ENCODE measurements at regions not wholly inside any gene's neighbourhood (a gene's known extent, or its start where the extent isn't known, plus 50 kb on each side); places are given as distances from the start of the nearest gene placed in this dataset.

DNA sequence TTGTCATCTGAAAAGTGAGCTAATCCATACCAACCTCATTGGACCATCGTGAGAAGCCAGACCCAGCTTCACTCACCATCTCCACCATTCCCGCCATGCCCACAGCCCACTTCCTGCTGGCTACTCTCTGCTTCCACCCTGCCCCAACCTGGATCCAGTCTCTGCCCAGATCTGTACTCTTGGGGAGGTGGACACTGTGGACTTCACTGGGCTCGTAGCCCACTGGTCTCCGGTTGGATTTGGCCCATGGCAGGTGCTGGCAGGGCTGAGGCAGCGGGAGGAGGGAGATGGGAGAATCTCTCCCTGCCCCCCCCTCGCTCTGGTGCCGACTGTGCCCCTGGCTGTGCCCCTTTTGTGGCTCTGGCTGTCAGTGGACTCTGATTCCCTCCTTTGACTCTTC is 193.8 kb downstream of the ABHD5 start:
- Histone ChIP-seq H3K4me3 (replicated peaks; ENCODE audit: insufficient read depth, low read length) (no peak overlapping the region), H3K27ac (replicated peaks) (no peak overlapping the region), H3K27me3 (ENCODE audit: insufficient read depth, poor library complexity, severe bottlenecking) (peaks cover 3% of the 10 kb centered on the region)
- no peak for DNase-seq (ENCODE audit: low read depth in 1 of 2, low spot score in 1 of 2)
- TF ChIP-seq, protein P1, sequence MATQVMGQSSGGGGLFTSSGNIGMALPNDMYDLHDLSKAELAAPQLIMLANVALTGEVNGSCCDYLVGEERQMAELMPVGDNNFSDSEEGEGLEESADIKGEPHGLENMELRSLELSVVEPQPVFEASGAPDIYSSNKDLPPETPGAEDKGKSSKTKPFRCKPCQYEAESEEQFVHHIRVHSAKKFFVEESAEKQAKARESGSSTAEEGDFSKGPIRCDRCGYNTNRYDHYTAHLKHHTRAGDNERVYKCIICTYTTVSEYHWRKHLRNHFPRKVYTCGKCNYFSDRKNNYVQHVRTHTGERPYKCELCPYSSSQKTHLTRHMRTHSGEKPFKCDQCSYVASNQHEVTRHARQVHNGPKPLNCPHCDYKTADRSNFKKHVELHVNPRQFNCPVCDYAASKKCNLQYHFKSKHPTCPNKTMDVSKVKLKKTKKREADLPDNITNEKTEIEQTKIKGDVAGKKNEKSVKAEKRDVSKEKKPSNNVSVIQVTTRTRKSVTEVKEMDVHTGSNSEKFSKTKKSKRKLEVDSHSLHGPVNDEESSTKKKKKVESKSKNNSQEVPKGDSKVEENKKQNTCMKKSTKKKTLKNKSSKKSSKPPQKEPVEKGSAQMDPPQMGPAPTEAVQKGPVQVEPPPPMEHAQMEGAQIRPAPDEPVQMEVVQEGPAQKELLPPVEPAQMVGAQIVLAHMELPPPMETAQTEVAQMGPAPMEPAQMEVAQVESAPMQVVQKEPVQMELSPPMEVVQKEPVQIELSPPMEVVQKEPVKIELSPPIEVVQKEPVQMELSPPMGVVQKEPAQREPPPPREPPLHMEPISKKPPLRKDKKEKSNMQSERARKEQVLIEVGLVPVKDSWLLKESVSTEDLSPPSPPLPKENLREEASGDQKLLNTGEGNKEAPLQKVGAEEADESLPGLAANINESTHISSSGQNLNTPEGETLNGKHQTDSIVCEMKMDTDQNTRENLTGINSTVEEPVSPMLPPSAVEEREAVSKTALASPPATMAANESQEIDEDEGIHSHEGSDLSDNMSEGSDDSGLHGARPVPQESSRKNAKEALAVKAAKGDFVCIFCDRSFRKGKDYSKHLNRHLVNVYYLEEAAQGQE (IDR thresholded peaks at IDR 0.05; ENCODE audit: insufficient replicate concordance, low read depth) = no peak
- TF ChIP-seq GABPA (IDR thresholded peaks at IDR 0.05; ENCODE audit: low read depth) = no peak

DNA sequence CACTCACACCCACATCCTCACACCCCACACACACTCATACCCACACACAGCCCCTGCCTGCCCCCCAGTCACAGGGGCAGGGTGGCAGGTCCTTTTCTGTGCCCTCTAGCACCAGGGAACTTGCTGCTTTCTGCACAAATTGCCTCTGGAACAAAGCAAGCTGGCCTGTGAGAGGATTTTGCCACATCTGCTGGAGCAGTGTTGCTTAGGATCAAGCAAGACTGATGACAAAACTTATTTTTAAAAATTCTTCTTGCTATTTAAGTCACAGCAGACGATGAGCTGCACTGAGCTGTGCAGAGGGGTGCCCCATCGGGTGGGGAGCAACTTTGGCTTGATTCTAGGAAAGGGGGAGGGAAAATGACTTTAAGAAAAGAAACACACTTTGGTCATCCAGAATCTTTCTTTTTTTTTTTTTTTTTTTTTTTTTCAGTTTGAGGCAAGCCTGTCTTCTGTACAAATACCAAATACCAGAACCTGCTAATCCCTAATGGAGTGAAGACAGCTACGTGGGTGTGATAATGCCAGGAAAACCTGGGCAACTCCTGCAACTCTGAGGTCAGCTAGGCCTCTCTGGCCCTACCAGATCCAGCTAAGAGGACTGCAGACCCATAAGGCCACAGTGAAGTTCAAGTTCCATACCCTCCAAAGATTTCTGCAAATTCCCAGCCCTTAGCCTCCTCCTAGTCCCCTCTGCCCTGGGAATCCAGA is 195.3 kb downstream of the ABHD5 start:
- no peak for DNase-seq (ENCODE audit: low read depth in 1 of 2, low spot score in 1 of 2)
- peaks cover 3% of the 10 kb centered on the region for H3K27me3 ChIP-seq (ENCODE audit: insufficient read depth, poor library complexity, severe bottlenecking)
- TF ChIP-seq GABPA (IDR thresholded peaks at IDR 0.05; ENCODE audit: low read depth) (no peak), SPI1 (IDR thresholded peaks at IDR 0.05; ENCODE audit: borderline replicate concordance, low read depth) (no peak)
- TF ChIP-seq, protein P2, sequence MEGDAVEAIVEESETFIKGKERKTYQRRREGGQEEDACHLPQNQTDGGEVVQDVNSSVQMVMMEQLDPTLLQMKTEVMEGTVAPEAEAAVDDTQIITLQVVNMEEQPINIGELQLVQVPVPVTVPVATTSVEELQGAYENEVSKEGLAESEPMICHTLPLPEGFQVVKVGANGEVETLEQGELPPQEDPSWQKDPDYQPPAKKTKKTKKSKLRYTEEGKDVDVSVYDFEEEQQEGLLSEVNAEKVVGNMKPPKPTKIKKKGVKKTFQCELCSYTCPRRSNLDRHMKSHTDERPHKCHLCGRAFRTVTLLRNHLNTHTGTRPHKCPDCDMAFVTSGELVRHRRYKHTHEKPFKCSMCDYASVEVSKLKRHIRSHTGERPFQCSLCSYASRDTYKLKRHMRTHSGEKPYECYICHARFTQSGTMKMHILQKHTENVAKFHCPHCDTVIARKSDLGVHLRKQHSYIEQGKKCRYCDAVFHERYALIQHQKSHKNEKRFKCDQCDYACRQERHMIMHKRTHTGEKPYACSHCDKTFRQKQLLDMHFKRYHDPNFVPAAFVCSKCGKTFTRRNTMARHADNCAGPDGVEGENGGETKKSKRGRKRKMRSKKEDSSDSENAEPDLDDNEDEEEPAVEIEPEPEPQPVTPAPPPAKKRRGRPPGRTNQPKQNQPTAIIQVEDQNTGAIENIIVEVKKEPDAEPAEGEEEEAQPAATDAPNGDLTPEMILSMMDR (IDR thresholded peaks at IDR 0.05; ENCODE audit: insufficient read depth, low read length) = no peak
- no peak overlapping the region for H3K4me3 ChIP-seq (replicated peaks; ENCODE audit: insufficient read depth, low read length)
- H3K27ac ChIP-seq (replicated peaks) = no peak overlapping the region

DNA sequence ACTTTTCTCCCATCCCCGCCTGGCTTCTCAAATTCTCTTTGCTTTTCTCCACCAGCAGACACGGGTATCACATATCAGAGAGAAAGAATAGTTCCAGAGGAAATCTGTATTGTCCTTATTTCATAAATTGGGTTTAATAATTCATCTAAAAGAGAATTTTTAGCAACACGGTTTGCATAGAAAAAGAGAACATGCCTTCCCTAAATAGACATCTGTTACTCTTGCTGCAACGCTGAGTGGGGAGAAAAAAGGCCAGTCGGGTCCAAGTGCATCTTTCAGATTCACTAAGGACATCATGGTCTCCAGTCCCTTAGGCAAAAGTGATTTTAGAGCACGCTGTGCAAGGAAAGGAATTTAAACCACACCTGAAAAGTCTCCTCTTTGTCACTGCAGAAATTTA is 201.3 kb downstream of the ABHD5 start:
- Histone ChIP-seq H3K27ac (replicated peaks) (no peak overlapping the region), H3K27me3 (ENCODE audit: insufficient read depth, poor library complexity, severe bottlenecking) (peaks cover 11% of the 10 kb centered on the region), H3K4me3 (replicated peaks; ENCODE audit: insufficient read depth, low read length) (no peak overlapping the region)
- no peak for TF ChIP-seq GABPA (IDR thresholded peaks at IDR 0.05; ENCODE audit: low read depth)
- TF ChIP-seq, protein P1 (IDR thresholded peaks at IDR 0.05; ENCODE audit: insufficient replicate concordance, low read depth) = no peak
- TF ChIP-seq SPI1 (IDR thresholded peaks at IDR 0.05; ENCODE audit: borderline replicate concordance, low read depth) = no peak
- no peak for TF ChIP-seq POLR2AphosphoS5 (IDR thresholded peaks at IDR 0.05; ENCODE audit: low read depth)
- TF ChIP-seq, protein P2 (IDR thresholded peaks at IDR 0.05; ENCODE audit: insufficient read depth, low read length) = no peak
- no peak for DNase-seq (ENCODE audit: low read depth in 1 of 2, low spot score in 1 of 2)

DNA sequence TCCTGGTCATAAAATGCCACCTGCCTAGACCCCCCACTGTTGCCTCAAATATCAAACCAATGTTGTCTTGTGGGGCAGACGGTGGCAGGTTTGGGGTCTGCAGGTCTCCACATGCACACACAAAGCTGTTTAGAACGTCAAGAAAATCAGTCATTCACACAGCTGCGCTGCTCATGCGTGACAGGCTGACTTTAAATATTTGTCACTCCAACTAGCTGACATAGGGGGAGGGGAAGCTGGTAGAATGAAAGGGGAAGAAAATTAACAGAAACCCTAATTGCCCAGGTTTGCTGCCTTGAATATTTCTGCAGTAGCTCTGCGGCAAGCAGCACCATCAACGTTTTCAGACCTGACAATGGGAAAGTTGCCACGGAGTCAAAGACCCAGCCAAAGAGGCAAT is 201.8 kb downstream of the ABHD5 start:
- Histone ChIP-seq H3K27me3 (ENCODE audit: insufficient read depth, poor library complexity, severe bottlenecking) (peaks cover 11% of the 10 kb centered on the region), H3K27ac (replicated peaks) (no peak overlapping the region), H3K4me3 (replicated peaks; ENCODE audit: insufficient read depth, low read length) (no peak overlapping the region)
- peak; percentile 14 to 28 for DNase-seq (ENCODE audit: low read depth in 1 of 2, low spot score in 1 of 2)
- TF ChIP-seq SPI1 (IDR thresholded peaks at IDR 0.05; ENCODE audit: borderline replicate concordance, low read depth) (no peak), GABPA (IDR thresholded peaks at IDR 0.05; ENCODE audit: low read depth) (no peak), POLR2AphosphoS5 (IDR thresholded peaks at IDR 0.05; ENCODE audit: low read depth) (no peak)
- TF ChIP-seq, protein P1 (IDR thresholded peaks at IDR 0.05; ENCODE audit: insufficient replicate concordance, low read depth) = no peak
- TF ChIP-seq, protein P2 (IDR thresholded peaks at IDR 0.05; ENCODE audit: insufficient read depth, low read length) = no peak

All from HL-60 (cell line).